ENCODE measurements at regions not wholly inside any gene's neighbourhood (a gene's known extent, or its start where the extent isn't known, plus 50 kb on each side); places are given as distances from the start of the nearest gene placed in this dataset.

- Histone ChIP-seq H3K4me1 (ENCODE audit: insufficient read depth, low read length) (no peaks in the 10 kb centered on the region), H4K20me1 (ENCODE audit: insufficient read depth, low read length) (no peaks in the 10 kb centered on the region), H3K27ac (ENCODE audit: low read depth, low read length) (no peak overlapping the region), H3K4me2 (ENCODE audit: insufficient read depth, low read length) (no peak overlapping the region), H3K4me3 (ENCODE audit: insufficient read depth, low read length) (no peak overlapping the region), H3K79me2 (ENCODE audit: insufficient read depth, low read length) (no peaks in the 10 kb centered on the region), H3K9me3 (ENCODE audit: low read depth, low read length) (no peaks in the 10 kb centered on the region), H3K36me3 (ENCODE audit: insufficient read depth, low read length) (no peaks in the 10 kb centered on the region), H2AFZ (ENCODE audit: low read length) (no peak overlapping the region), H3K27me3 (ENCODE audit: insufficient read depth, low read length) (no peaks in the 10 kb centered on the region)
- DNase-seq (ENCODE audit: insufficient read length, low spot score, missing footprints), result no peak
- no peak for TF ChIP-seq CTCF (IDR thresholded peaks at IDR 0.05; ENCODE audit: extremely low read depth, low read depth, low read length)
Measured at GRCh38 chr13:81197483-81197882, 856.6 kb upstream of the SPRY2 start.

GRCh38 chr13:81194362-81194761 is 853.4 kb upstream of the SPRY2 start:
- Histone ChIP-seq H3K4me1 (ENCODE audit: insufficient read depth, low read length) (no peaks in the 10 kb centered on the region), H3K4me2 (ENCODE audit: insufficient read depth, low read length) (no peak overlapping the region), H3K4me3 (ENCODE audit: insufficient read depth, low read length) (no peak overlapping the region), H3K27ac (ENCODE audit: low read depth, low read length) (no peak overlapping the region), H2AFZ (ENCODE audit: low read length) (no peak overlapping the region), H3K27me3 (ENCODE audit: insufficient read depth, low read length) (no peaks in the 10 kb centered on the region), H3K79me2 (ENCODE audit: insufficient read depth, low read length) (no peaks in the 10 kb centered on the region), H4K20me1 (ENCODE audit: insufficient read depth, low read length) (no peaks in the 10 kb centered on the region), H3K9me3 (ENCODE audit: low read depth, low read length) (no peaks in the 10 kb centered on the region), H3K36me3 (ENCODE audit: insufficient read depth, low read length) (no peaks in the 10 kb centered on the region)
- DNase-seq (ENCODE audit: insufficient read length, low spot score, missing footprints), result no peak
- TF ChIP-seq CTCF (IDR thresholded peaks at IDR 0.05; ENCODE audit: extremely low read depth, low read depth, low read length), result no peak

GRCh38 chr13:81184556-81185265 is 843.8 kb upstream of the SPRY2 start:
- H3K27ac ChIP-seq (ENCODE audit: low read depth, low read length), result no peak overlapping the region
- H4K20me1 ChIP-seq (ENCODE audit: insufficient read depth, low read length), result no peaks in the 10 kb centered on the region
- no peak overlapping the region for H3K4me3 ChIP-seq (ENCODE audit: insufficient read depth, low read length)
- H3K9me3 ChIP-seq (ENCODE audit: low read depth, low read length), result no peaks in the 10 kb centered on the region
- H3K4me2 ChIP-seq (ENCODE audit: insufficient read depth, low read length), result no peak overlapping the region
- TF ChIP-seq CTCF (IDR thresholded peaks at IDR 0.05; ENCODE audit: extremely low read depth, low read depth, low read length), result no peak
- H3K36me3 ChIP-seq (ENCODE audit: insufficient read depth, low read length), result no peaks in the 10 kb centered on the region
- no peak for DNase-seq (ENCODE audit: insufficient read length, low spot score, missing footprints)
- H2AFZ ChIP-seq (ENCODE audit: low read length), result no peak overlapping the region
- H3K79me2 ChIP-seq (ENCODE audit: insufficient read depth, low read length), result no peaks in the 10 kb centered on the region
- no peaks in the 10 kb centered on the region for H3K4me1 ChIP-seq (ENCODE audit: insufficient read depth, low read length)
- H3K27me3 ChIP-seq (ENCODE audit: insufficient read depth, low read length), result no peaks in the 10 kb centered on the region

- Histone ChIP-seq H3K4me2 (ENCODE audit: insufficient read depth, low read length) (no peak overlapping the region), H3K4me3 (ENCODE audit: insufficient read depth, low read length) (no peak overlapping the region), H3K27ac (ENCODE audit: low read depth, low read length) (no peak overlapping the region), H2AFZ (ENCODE audit: low read length) (no peak overlapping the region), H3K9me3 (ENCODE audit: low read depth, low read length) (no peaks in the 10 kb centered on the region), H4K20me1 (ENCODE audit: insufficient read depth, low read length) (no peaks in the 10 kb centered on the region), H3K79me2 (ENCODE audit: insufficient read depth, low read length) (no peaks in the 10 kb centered on the region), H3K4me1 (ENCODE audit: insufficient read depth, low read length) (no peaks in the 10 kb centered on the region), H3K27me3 (ENCODE audit: insufficient read depth, low read length) (no peaks in the 10 kb centered on the region), H3K36me3 (ENCODE audit: insufficient read depth, low read length) (no peaks in the 10 kb centered on the region)
- no peak for DNase-seq (ENCODE audit: insufficient read length, low spot score, missing footprints)
- no peak for TF ChIP-seq CTCF (IDR thresholded peaks at IDR 0.05; ENCODE audit: extremely low read depth, low read depth, low read length)
Measured at GRCh38 chr13:81172603-81173002, 831.7 kb upstream of the SPRY2 start.

Data from osteoblast (primary cell).